DMS153 treated with DMSO at 0.1 percent for 48 hours (cell line): ENCODE measurements at regions not wholly inside any gene's neighbourhood (a gene's known extent, or its start where the extent isn't known, plus 50 kb on each side); places are given as distances from the start of the nearest gene placed in this dataset.
"Not testable (repeated sequence)": the region's sequence is repeated elsewhere in the genome, so short reads cannot be mapped to it uniquely, and the experiment has no call there.

Experiments
- DNase-seq: peaks from one replicate; lab custom pipeline; 2025; ENCODE audit not compliant: unreplicated experiment; lab: John Stamatoyannopoulos, UW

GRCh38 chr7:86209036-86209435, 434.7 kb upstream of the GRM3 start:
- no peak for DNase-seq

- no peak for DNase-seq
These were observed 436.0 kb upstream of the GRM3 start for GRCh38 chr7:86207740-86208139.

DNA sequence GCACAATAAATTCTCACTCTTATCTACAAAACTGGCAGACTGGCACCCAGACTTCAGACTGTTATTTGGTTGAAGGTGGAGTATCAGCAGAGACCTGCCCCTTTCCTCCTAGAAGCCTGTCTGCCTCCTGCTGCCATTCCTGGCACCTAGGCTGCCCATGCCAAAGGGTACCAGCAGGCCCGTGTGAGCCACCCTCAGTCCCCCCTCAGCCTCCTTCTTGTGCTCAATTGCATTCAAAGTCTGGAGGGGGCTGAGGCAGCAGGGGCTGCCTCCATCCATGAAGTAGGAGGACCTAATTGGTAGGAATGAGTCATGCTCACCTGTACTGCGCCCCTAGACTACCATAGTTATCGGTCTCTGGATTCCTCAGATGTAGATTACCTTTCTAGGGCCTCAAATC, 440.9 kb upstream of the GRM3 start:
- no peak for DNase-seq

DNA sequence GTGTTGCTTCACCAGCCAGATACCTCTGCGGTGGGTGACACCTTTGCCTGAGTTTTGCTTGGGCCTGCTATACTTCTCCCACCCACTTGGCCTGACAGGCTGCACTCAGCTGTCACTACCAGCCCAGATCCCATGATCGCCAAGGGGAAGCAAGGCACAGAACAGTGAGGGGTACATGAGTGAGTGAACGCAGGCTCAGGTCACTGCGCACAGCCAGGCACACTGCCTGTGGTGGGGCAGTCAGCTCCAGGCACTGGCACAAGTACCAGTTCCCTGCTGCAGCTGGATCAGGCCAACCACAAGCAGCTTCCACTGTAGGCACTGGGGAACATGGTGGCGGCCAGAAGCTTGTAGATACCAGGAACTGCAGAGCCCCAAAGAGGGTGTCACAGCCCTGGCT, 441.9 kb upstream of the GRM3 start:
- no peak for DNase-seq

GRCh38 chr7:86199881-86200614, 443.7 kb upstream of the GRM3 start:
- DNase-seq, result no peak

DNA sequence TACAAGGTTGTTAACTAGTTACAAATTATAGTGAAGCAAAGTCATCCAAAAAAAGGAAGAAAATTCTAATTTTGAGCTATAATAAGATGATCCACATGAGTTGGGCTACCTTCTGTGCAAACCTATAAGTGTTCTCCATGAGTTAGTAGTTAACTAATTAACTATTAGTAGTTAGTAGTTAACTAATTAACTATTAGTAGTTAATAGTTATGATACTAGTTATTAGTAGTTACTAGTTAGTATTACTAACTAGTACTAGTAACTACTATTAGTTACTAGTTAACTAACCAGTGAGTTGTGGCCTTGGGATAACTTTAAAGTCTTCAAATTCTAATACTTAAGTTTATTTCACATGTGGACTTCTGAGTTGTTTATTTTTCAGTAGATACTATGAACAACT, 453.4 kb upstream of the GRM3 start:
- no peak for DNase-seq

- no peak for DNase-seq
These were observed 462.2 kb upstream of the GRM3 start for GRCh38 chr7:86181474-86181873.

GRCh38 chr7:86164827-86165226, 478.9 kb upstream of the GRM3 start:
- no peak for DNase-seq

DNA sequence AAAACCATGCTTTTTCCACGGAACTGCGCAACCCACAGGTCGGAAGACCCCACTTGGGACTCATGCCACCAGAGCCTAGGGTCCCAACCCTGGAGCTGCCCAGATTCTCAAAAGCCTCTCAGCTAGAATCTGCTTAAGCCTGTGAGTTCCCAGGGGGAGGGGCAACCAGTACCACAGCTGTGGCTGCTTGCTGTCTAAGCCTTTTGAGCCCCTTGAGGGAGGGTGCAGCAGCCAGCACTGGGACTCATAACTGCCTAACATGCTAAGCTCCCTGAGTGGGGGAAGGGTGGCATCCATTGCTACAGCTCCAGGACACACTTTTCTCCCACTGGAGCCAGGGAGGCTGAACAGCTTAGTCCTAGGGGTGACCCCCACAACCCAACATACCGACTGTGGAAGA, 485.6 kb upstream of the GRM3 start:
- no peak for DNase-seq

- no peak for DNase-seq
These were observed 488.1 kb upstream of the GRM3 start for GRCh38 chr7:86155623-86156022.

GRCh38 chr7:86152926-86153325, 490.8 kb upstream of the GRM3 start:
- no peak for DNase-seq

DNA sequence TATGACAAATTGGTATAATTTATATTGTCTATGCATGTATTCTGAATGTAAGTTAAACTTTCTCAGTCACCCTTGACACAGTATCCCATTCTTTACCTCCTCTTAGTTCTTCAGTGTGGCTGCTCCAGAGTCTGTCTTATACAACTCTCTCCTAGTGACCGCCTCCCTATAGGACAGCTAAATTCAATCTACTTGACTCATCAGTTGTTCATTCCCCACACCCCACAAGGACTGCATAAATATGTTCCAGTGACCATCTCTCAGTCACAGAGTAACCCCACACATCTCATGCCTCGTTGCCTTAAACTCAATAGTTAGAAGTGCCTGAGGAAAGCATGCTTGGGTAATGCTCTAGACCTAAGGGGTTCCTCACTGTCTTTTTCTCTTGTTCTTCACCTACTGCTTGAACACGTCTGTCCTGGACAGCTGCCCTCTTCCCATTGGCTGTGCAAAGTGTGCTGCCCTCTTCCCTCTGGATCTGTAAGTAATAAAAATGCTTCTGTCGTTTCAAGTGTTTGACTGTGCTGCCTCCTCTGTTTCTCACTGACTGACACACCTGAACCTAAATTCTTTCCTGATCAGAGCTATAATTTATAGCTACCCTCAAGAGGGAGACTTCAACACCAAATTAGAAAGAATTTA, 494.6 kb upstream of the GRM3 start:
- no peak for DNase-seq

DNA sequence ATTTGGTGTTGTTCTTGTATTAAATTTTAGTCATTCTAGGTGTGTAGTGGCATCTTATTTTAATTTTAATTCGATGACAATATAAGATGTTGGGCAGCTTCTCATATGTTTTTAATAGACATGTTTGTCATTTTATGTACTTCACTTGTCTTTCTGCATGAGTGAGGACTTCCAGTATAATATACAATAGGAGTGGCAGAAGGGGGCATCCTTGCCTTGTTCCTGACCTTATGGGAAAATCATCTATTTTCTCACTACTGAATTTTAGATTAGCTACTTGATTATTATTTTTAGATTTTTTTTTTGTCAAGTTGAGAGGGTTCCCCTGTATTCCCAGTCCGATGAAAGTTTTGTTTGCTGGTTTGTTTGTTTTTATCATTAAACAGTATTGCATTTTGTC, 495.2 kb upstream of the GRM3 start:
- no peak for DNase-seq

DNA sequence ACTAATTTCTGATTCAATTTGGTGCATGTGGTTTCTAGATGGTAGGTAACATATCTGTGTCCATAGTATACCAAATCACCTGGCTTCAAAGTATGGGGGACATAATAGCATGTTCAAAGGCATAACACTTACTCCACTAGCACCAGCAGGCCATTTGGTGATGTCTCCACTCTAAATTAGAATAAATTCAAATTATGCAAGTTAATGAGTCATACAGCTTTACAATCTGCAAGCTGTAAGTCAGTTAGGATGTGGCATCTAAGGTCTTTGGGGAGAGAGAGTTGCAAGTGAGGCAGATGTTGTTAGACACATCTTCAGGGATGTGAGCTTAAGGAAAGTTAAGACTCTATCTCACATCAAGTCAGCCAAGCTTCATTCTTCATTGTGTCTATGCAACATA, 506.4 kb upstream of the GRM3 start:
- no peak for DNase-seq

- DNase-seq, result no peak
These were observed 513.4 kb upstream of the GRM3 start for GRCh38 chr7:86130268-86130667.

GRCh38 chr7:86123476-86123875, 520.2 kb upstream of the GRM3 start:
- no peak for DNase-seq

DNA sequence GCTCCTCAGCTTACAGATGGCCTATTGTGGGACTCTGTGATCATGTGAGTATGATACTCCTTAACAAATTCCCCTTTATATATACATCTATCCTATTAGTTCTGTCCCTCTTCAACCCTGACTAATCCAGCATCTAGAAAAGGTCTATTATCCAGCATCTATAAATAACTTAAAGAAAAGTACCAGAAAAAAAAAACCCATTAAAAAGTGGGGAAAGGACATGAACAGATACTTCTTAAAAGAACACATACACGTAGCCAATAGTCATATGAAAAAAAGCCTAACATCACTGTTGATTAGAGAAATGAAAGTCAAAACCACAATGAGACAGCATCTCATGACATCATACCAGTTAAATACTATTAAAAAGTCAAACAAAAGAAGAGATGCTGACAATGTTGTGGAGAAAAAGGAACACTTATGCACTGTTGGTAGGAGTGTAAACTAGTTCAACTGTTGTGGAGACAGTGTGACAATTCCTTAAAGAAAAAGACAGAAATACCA, 549.5 kb upstream of the GRM3 start:
- DNase-seq, result no peak

DNA sequence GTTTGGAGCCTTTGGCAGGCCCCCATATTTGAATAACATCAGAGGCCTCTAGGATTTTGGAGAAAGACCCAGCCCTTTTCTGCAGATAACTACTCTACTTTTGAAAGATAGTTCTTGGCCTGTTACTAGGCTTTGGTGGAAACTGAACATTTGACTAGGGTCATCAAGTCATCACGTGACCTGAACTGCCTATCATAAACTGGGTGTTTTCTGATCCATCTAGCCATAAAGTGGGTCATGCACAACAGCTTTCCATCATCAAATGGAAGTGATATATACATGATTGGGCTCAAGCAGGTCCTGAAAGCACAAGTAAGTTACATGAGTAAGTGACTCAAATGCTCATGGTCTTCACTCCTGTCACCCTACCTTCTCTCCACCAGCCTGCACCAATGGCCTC, 552.3 kb upstream of the GRM3 start:
- no peak for DNase-seq

DNA sequence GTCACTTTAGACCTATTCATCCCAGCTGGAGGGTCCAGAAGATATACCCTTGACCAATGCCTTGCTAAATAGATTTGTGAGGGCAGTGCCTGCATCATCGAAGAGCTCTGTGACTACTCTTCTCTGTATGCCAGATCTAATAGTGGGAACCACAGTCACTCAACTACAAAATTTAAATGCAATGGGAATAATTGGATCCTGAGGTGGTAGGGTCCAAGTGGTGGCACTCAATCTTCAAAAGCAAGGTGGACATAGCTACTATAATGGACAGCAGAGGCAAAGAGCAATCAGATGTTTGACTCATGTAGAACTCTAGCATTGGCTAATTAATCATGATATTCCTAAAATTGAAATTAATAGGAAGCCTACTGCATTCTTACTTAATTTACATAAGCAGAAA, 554.3 kb upstream of the GRM3 start:
- DNase-seq, result no peak

GRCh38 chr7:86064572-86064971, 579.1 kb upstream of the GRM3 start:
- DNase-seq, result not testable (repeated sequence)

- no peak for DNase-seq
These were observed 585.1 kb upstream of the GRM3 start for GRCh38 chr7:86058649-86059048.

DNA sequence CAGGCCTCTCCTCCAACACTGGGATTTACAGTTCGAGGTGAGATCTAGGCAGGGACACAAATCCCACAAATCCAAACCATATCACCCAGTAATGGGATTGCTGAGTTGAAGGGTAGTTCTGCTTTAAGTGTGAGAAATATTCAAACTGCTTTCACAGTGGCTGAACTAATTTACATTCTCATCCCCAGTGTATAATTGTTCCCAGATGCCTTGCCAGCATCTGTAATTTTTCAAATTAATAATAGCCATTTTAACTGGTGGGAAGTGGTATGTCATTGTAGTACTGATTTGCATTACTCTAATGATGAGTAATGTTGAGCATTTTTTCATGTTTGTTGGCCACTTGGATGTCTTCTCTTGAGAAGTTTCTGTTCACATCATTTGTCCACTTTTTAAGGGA, 592.8 kb upstream of the GRM3 start:
- no peak for DNase-seq

DNA sequence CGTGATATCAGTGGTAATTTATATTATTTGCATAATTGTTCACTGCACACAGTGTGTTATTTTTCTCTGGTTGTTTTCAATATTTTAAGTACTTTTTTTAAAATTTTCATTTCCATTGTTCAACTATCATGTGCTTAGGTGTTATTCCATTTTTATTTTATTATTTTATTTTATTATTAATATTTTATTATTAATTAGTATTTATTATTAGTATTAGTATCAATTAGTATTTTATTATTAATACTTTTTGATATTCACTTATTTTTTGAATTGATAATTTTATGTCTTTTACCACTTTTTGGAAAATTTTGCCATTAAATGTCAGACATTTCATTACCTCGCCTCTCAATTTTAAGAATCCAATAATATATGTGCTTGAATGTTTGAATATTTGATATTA, 593.8 kb upstream of the GRM3 start:
- no peak for DNase-seq
